Stomach (tissue), 8 donors: ENCODE measurements at regions not wholly inside any gene's neighbourhood (a gene's known extent, or its start where the extent isn't known, plus 50 kb on each side); places are given as distances from the start of the nearest gene placed in this dataset.

Experiments used
- DNase-seq, 2 donors: peaks; one replicate each; pipeline versions ENCODE4 v3.0.0 to v3.0.0-alpha.2; 2013 to 2019
- H3K27ac ChIP-seq, 5 donors: fragments of 200-600 bp in 4 of 5; sonication (generic) in 4 of 5; one replicate each; pipeline ENCODE4 v1.5.1; 2013 to 2019; ENCODE audit warnings: mild to moderate bottlenecking in 1 of 5, moderate library complexity in 1 of 5
- H3K27me3 ChIP-seq, 3 donors: fragments of 200-600 bp; sonication (generic); one replicate each; pipeline ENCODE4 v1.5.1; 2017 to 2019; ENCODE audit warnings: mixed run types in 1 of 3
- H3K36me3 ChIP-seq, 4 donors: fragments of 200-600 bp; sonication (generic); 1 replicate in 3 of 4; 2 replicates in 1 of 4; pipeline ENCODE4 v1.5.1; 2016 to 2019
- H3K4me1 ChIP-seq, 4 donors: fragments of 200-600 bp; sonication (generic); one replicate each; pipeline ENCODE4 v1.5.1; 2016 to 2019
- H3K4me3 ChIP-seq, 4 donors: fragments of 200-600 bp; sonication (generic) in 3 of 4; one replicate each; pipeline ENCODE4 v1.5.1; 2016 to 2019; ENCODE audit warnings: mild to moderate bottlenecking in 1 of 4
- H3K9me3 ChIP-seq, 4 donors: fragments of 200-600 bp; sonication (generic); one replicate each; pipeline ENCODE4 v1.5.1; 2016 to 2019
- EP300 ChIP-seq: sonication (generic); formaldehyde crosslinking; IDR thresholded peaks from one replicate; pipeline ENCODE4 v1.6.1; 2017; ENCODE audit warnings: antibody characterized with exemption
- POLR2A ChIP-seq, 4 donors: fragments of 450-650 bp; IDR thresholded peaks; one replicate each; pipeline ENCODE4 v1.6.1; 2016; ENCODE audit warnings: antibody characterized with exemption in 4 of 4, control low read depth in 2 of 4, mild to moderate bottlenecking in 1 of 4, moderate library complexity in 1 of 4
- POLR2AphosphoS5 ChIP-seq, 3 donors: sonication (generic); formaldehyde crosslinking; IDR thresholded peaks; one replicate each; pipeline ENCODE4 v1.6.1; 2016; ENCODE audit warnings: antibody characterized with exemption in 3 of 3
- WGBS, 5 donors: extraction: QIAGEN DNeasy Blood & Tissue Kit in 3 of 5; methylation state at CpG; one replicate each; pipeline versions ENCODE4 v1.1.5 to v1.1.7; 2013 to 2018; 5-methylcytosine and 5-hydroxymethylcytosine counted together
- intact Hi-C: fragments of 100-400 bp; cut with DNase I; formaldehyde crosslinking; loops from one replicate; pipeline ENCODE4 v1.15.1; 2023; ENCODE audit warnings: low total_unique reads
- TF ChIP-seq, protein P1 (sequence below), 7 experiments: fragments of 450-650 bp in 4 of 7; fragments of 200-600 bp in 3 of 7; sonication (generic) in 3 of 7; IDR thresholded peaks; one replicate each; pipeline ENCODE4 v1.5.1; 2016 to 2019; ENCODE audit warnings: antibody characterized with exemption in 7 of 7, control low read depth in 2 of 7, mild to moderate bottlenecking in 1 of 7
- donor health status: healthy with polysubstance abuse.
- donor health status: Bipolar disorder and iron deficiency.
- donor health status: healthy.

DNA sequence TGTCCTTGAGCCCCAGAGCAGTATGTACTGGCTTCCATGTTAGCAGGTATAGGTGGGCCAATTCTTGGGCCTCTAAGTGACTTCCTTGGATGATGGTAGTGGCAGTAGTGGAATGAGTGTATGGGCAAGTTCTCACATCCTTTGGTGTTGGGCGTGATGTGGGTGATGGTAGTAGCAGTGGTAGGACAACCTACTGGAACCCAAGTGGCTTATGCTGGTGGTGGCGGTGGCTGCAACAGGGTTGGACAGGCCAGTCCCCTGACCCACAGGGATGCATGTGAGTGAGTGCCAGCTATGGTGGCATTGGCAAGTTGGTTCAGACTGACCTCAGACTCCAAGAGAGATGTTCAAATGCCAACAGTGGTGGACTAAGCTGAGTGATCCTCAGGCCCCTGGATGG is 1228.2 kb downstream of the ROBO2 start:
- intact Hi-C loops = no loop called here
- 69 to 100% (median 95%) methylated on average over 2 of the region's 2 CpGs; no CpG with 5 or more reads in 1 of the 5 donors for WGBS, 5 donors
- no peak for TF ChIP-seq EP300
- TF ChIP-seq, protein P1, sequence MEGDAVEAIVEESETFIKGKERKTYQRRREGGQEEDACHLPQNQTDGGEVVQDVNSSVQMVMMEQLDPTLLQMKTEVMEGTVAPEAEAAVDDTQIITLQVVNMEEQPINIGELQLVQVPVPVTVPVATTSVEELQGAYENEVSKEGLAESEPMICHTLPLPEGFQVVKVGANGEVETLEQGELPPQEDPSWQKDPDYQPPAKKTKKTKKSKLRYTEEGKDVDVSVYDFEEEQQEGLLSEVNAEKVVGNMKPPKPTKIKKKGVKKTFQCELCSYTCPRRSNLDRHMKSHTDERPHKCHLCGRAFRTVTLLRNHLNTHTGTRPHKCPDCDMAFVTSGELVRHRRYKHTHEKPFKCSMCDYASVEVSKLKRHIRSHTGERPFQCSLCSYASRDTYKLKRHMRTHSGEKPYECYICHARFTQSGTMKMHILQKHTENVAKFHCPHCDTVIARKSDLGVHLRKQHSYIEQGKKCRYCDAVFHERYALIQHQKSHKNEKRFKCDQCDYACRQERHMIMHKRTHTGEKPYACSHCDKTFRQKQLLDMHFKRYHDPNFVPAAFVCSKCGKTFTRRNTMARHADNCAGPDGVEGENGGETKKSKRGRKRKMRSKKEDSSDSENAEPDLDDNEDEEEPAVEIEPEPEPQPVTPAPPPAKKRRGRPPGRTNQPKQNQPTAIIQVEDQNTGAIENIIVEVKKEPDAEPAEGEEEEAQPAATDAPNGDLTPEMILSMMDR (IDR thresholded peaks at IDR 0.05) = no peak
- TF ChIP-seq POLR2A (IDR thresholded peaks at IDR 0.05) = no peak
- no peak for TF ChIP-seq POLR2AphosphoS5 (IDR thresholded peaks at IDR 0.05)

DNA sequence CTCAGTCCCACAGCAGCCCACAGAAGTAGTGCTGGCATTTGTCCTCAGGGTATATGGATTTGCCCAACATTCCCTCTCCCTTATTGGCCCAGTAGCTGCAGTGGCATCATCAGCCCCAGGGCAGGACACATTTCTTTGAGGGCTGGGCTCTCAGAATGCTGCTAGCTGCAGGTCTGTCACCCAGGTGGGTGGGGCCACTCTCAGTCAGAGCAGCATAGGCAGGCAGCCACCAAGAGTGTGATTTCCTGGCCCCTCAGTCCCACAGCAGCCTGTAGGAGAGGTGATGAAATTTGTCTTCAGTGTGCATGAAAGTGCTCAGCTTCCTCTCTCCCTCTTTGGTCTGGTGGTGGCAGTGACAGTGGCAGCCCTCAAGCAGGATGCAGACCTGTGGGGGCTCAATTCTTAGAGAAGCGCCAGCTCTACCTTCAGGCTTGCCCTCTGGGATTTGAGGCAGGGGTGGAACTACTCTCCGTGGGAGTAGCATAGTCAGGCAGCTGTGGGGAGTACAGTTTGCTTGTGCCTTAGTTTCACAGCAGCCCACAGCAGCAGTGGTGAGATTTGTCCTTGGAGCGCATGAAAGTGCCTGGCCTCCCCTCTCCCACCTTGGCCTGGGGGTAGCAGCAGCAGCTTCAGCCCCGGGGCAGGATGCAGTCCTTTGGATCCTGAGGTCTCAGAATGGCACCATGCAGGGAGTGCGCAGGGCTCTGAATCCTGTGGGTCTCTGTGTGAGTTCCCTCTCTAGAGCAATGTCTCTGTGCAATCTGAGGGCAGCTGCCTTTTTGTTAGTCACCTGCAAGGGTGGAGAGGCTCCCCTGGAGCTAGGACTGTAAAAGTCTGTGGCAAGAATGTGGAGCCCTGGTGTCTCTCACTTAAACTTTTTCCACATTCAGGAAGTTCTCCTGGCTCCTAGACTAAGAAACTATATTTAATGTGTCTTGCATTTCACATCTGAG is 1229.1 kb downstream of the ROBO2 start:
- H3K9me3 ChIP-seq = peaks cover 4 to 26% (median 15%) of the 10 kb centered on the region in 4 donors
- H3K27ac ChIP-seq = no peak overlapping the region
- H3K4me1 ChIP-seq = no peaks in the 10 kb centered on the region
- no peaks in the 10 kb centered on the region for H3K27me3 ChIP-seq
- H3K36me3 ChIP-seq = no peaks in the 10 kb centered on the region
- no peak overlapping the region for H3K4me3 ChIP-seq
- 74 to 87% (median 80%) methylated on average over 5 of the region's 5 CpGs for WGBS, 5 donors
- TF ChIP-seq, protein P1 (IDR thresholded peaks at IDR 0.05) = no peak
- TF ChIP-seq EP300 (no peak), POLR2A (IDR thresholded peaks at IDR 0.05) (no peak), POLR2AphosphoS5 (IDR thresholded peaks at IDR 0.05) (no peak)
- intact Hi-C loops = no loop called here
- no peak for DNase-seq

More for the DNA sequence above, 1228.2 kb downstream of the ROBO2 start:
- H3K36me3 ChIP-seq = no peaks in the 10 kb centered on the region
- H3K4me1 ChIP-seq = no peaks in the 10 kb centered on the region
- no peak for DNase-seq
- H3K27me3 ChIP-seq = no peaks in the 10 kb centered on the region
- peaks cover 4 to 26% (median 15%) of the 10 kb centered on the region in 4 donors for H3K9me3 ChIP-seq
- no peak overlapping the region for H3K27ac ChIP-seq
- no peak overlapping the region for H3K4me3 ChIP-seq

DNA sequence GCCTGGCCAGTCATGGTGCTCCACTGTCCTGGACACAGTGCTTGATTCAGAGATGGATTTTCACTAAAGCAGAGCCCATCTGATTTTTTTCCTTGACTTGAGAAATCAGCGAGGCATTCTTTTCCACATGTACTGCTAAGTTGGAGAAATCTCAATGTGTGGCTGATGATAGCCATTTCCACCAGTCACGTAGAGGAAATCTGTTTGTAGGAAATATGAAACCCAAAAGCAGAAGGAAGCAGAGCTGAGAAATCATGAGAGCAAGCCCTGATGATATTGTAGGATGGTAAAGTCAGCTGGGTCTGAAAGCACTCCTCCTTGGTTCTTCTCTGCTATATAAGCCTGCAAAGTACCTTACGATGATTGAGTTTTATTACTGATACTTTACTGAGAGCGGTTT is 1233.4 kb downstream of the ROBO2 start:
- Histone ChIP-seq H3K4me3 (no peak overlapping the region), H3K36me3 (no peaks in the 10 kb centered on the region), H3K9me3 (peaks cover 0 to 4% (median 0%) of the 10 kb centered on the region in 4 donors), H3K27me3 (no peaks in the 10 kb centered on the region), H3K27ac (no peak overlapping the region), H3K4me1 (no peaks in the 10 kb centered on the region)
- WGBS, 5 donors = 61 to 85% (median 77%) methylated on average over 4 of the region's 4 CpGs
- intact Hi-C loops = no loop called here
- DNase-seq = no peak
- TF ChIP-seq POLR2A (IDR thresholded peaks at IDR 0.05) (no peak), EP300 (no peak), POLR2AphosphoS5 (IDR thresholded peaks at IDR 0.05) (no peak)
- TF ChIP-seq, protein P1 (IDR thresholded peaks at IDR 0.05) = no peak

DNA sequence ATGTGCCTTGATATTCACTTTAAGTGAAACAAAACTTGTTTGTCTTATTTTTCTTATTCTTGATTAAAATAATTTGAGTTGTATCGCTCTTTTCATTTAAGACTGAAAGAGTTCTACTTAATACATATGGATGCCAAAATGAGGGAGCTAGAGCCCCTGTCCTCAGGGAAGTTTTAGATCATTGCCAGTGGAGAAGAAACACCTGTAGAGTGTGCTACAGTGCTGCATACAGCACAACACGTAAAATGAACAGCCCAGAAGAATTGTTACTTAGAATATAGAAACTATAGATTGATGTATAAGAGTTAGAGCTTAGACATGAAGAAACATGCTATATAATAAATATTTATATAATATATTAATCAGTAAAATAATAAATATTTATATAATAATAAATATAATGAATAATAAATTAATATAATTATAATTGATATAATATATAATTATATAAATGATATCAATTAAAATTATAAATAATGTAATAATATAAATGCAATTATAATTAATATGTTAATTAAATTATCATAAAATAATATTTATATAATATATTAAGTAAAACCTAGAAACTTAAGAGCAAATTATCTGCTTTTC is 1234.7 kb downstream of the ROBO2 start:
- Histone ChIP-seq H3K9me3 (no peaks in the 10 kb centered on the region), H3K4me1 (no peaks in the 10 kb centered on the region), H3K27ac (no peak overlapping the region), H3K27me3 (no peaks in the 10 kb centered on the region), H3K36me3 (no peaks in the 10 kb centered on the region), H3K4me3 (no peak overlapping the region)
- 65 to 84% (median 75%) methylated on average over 2 of the region's 2 CpGs for WGBS, 5 donors
- DNase-seq = peak in 1 of 2 donors; percentile 22
- TF ChIP-seq, protein P1 (IDR thresholded peaks at IDR 0.05) = no peak
- no peak for TF ChIP-seq EP300
- no peak for TF ChIP-seq POLR2A (IDR thresholded peaks at IDR 0.05)
- TF ChIP-seq POLR2AphosphoS5 (IDR thresholded peaks at IDR 0.05) = no peak
- intact Hi-C loops = no loop called here
